GM12878 (cell line): ENCODE measurements at regions not wholly inside any gene's neighbourhood (a gene's known extent, or its start where the extent isn't known, plus 50 kb on each side); places are given as distances from the start of the nearest gene placed in this dataset.

Experiments used
- CEBPB ChIP-seq, 2 experiments: fragments of 150-350 bp in 1 of 2; IDR thresholded peaks; 2 replicates each; pipeline ENCODE4 v1.6.1; 2012 to 2014; ENCODE audit warnings: low read depth in 2 of 2, low read length in 2 of 2, borderline replicate concordance in 1 of 2, inconsistent platforms in 1 of 2
- POLR2AphosphoS5 ChIP-seq: IDR thresholded peaks from 2 replicates; pipeline ENCODE4 v1.6.1; 2011; ENCODE audit warnings: mild to moderate bottlenecking, low read length, inconsistent platforms
- TF ChIP-seq, protein P1 (sequence below), 3 experiments: IDR thresholded peaks in 2 of 3; conservative IDR thresholded peaks in 1 of 3; 2 replicates each; pipeline ENCODE4 v1.5.1; 2011; ENCODE audit warnings: low read depth in 3 of 3, low read length in 3 of 3, mild to moderate bottlenecking in 3 of 3, control low read depth in 2 of 3, moderate library complexity in 2 of 3, inconsistent platforms in 1 of 3, mixed read lengths in 1 of 3; ENCODE audit not compliant: control insufficient read depth in 2 of 3, insufficient read depth in 1 of 3; ENCODE audit errors: extremely low read depth in 1 of 3
- TF ChIP-seq, protein P2 (sequence below): fragments of 450-650 bp; IDR thresholded peaks from 2 replicates; pipeline ENCODE4 v1.6.1; 2014; ENCODE audit warnings: mild to moderate bottlenecking

DNA sequence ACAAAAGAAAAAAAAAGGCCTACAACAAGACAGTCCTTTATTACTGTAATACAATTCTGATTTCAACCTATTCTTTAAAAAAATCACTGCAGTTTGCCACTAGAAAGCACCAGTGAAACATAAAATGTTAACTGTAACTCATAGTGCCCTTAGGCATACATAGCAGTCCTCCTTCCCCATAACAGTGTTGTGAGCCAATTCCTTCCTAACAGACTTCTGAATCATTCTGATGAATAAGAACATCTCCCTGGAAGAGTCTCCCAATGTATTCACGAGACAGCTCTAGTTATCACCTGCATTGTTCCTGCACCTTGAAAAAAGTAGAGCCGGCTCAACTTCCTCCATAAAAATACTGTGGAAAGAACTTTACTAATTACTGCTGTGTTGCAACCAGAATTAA is 213.6 kb upstream of the FSCB start:
- TF ChIP-seq POLR2AphosphoS5 (no peak), CEBPB (IDR thresholded peaks at IDR 0.05; ENCODE audit: borderline replicate concordance in 1 of 2, low read depth in 2 of 2, low read length in 2 of 2) (no peak)
- TF ChIP-seq, protein P1, sequence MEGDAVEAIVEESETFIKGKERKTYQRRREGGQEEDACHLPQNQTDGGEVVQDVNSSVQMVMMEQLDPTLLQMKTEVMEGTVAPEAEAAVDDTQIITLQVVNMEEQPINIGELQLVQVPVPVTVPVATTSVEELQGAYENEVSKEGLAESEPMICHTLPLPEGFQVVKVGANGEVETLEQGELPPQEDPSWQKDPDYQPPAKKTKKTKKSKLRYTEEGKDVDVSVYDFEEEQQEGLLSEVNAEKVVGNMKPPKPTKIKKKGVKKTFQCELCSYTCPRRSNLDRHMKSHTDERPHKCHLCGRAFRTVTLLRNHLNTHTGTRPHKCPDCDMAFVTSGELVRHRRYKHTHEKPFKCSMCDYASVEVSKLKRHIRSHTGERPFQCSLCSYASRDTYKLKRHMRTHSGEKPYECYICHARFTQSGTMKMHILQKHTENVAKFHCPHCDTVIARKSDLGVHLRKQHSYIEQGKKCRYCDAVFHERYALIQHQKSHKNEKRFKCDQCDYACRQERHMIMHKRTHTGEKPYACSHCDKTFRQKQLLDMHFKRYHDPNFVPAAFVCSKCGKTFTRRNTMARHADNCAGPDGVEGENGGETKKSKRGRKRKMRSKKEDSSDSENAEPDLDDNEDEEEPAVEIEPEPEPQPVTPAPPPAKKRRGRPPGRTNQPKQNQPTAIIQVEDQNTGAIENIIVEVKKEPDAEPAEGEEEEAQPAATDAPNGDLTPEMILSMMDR (IDR thresholded peaks at IDR 0.05 in 2 of 3, conservative IDR thresholded peaks at IDR 0.05 in 1 of 3; ENCODE audit: control insufficient read depth in 2 of 3, extremely low read depth in 1 of 3, insufficient read depth in 1 of 3, low read depth in 3 of 3, low read length in 3 of 3) = no peak
- TF ChIP-seq, protein P2, sequence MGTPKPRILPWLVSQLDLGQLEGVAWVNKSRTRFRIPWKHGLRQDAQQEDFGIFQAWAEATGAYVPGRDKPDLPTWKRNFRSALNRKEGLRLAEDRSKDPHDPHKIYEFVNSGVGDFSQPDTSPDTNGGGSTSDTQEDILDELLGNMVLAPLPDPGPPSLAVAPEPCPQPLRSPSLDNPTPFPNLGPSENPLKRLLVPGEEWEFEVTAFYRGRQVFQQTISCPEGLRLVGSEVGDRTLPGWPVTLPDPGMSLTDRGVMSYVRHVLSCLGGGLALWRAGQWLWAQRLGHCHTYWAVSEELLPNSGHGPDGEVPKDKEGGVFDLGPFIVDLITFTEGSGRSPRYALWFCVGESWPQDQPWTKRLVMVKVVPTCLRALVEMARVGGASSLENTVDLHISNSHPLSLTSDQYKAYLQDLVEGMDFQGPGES = no peak
